ENCODE measurements at regions not wholly inside any gene's neighbourhood (a gene's known extent, or its start where the extent isn't known, plus 50 kb on each side); places are given as distances from the start of the nearest gene placed in this dataset.

DNA sequence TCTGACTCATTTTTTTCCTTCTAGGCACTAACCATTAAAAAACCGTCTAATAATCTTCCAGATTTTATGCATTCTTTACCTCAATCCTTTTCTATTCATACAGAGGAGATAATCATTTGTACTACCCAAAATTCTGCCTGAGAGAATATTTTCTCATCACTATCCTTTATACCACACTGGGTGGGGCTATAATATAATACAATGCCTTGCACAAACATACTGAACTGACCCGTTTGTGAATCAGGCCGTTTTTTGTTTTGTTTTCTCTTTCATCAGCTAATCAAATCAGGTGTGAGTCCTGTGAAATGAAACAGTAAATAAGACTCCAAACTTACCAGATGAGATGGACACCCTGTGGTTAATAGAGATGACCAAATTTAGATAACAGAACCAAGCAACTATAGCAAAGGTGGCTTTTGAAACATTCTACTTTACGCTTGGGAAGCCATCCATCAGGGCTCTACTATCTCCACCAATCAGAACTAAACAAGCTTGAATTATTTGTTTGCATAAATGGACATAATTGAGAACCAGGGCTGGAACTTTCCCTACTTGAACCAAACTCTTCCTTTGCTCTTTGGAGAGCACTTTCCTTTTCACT, 573.0 kb downstream of the GABRG1 start:
- TF ChIP-seq, protein P1, sequence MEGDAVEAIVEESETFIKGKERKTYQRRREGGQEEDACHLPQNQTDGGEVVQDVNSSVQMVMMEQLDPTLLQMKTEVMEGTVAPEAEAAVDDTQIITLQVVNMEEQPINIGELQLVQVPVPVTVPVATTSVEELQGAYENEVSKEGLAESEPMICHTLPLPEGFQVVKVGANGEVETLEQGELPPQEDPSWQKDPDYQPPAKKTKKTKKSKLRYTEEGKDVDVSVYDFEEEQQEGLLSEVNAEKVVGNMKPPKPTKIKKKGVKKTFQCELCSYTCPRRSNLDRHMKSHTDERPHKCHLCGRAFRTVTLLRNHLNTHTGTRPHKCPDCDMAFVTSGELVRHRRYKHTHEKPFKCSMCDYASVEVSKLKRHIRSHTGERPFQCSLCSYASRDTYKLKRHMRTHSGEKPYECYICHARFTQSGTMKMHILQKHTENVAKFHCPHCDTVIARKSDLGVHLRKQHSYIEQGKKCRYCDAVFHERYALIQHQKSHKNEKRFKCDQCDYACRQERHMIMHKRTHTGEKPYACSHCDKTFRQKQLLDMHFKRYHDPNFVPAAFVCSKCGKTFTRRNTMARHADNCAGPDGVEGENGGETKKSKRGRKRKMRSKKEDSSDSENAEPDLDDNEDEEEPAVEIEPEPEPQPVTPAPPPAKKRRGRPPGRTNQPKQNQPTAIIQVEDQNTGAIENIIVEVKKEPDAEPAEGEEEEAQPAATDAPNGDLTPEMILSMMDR (conservative IDR thresholded peaks at IDR 0.05): peak; percentile 28
- no peak for TF ChIP-seq ZFX (IDR thresholded peaks at IDR 0.05)
